Progenitor cell of endocrine pancreas (in vitro differentiated cells): ENCODE measurements at regions not wholly inside any gene's neighbourhood (a gene's known extent, or its start where the extent isn't known, plus 50 kb on each side); places are given as distances from the start of the nearest gene placed in this dataset.

Experiments
- DNase-seq: peaks from one replicate; pipeline ENCODE4 v3.0.0; 2021; ENCODE audit warnings: low spot score; ENCODE audit not compliant: unreplicated experiment
- H3K27ac Mint-ChIP-seq: 2 replicates; pipeline ENCODE4 v1.8.0; 2021; ENCODE audit warnings: mild to moderate bottlenecking, moderate library complexity, mixed read lengths
- H3K27me3 Mint-ChIP-seq: 2 replicates; pipeline ENCODE4 v1.8.0; 2021; ENCODE audit warnings: mixed read lengths
- H3K36me3 Mint-ChIP-seq: 2 replicates; pipeline ENCODE4 v1.8.0; 2022; ENCODE audit warnings: mixed read lengths; ENCODE audit not compliant: insufficient read depth
- H3K4me1 Mint-ChIP-seq: 2 replicates; pipeline ENCODE4 v1.8.0; 2021; ENCODE audit warnings: low read depth, mixed read lengths
- H3K4me3 Mint-ChIP-seq: 2 replicates; pipeline ENCODE4 v1.8.0; 2021; ENCODE audit warnings: low read depth, mild to moderate bottlenecking, moderate library complexity, mixed read lengths
- H3K9me3 Mint-ChIP-seq: 2 replicates; pipeline ENCODE4 v1.8.0; 2021; ENCODE audit warnings: low read depth, mixed read lengths
- CTCF ChIP-seq: fragments of 200-600 bp; sonication (generic); IDR thresholded peaks from one replicate; pipeline ENCODE4 v1.5.0; 2021; ENCODE audit warnings: antibody characterized with exemption, mild to moderate bottlenecking; ENCODE audit not compliant: unreplicated experiment

- TF ChIP-seq CTCF: no peak
- Mint-ChIP-seq H3K4me1 (peaks cover 14% of the 10 kb centered on the region), H3K4me3 (no peak overlapping the region), H3K27me3 (no peaks in the 10 kb centered on the region), H3K36me3 (no peaks in the 10 kb centered on the region), H3K9me3 (no peaks in the 10 kb centered on the region), H3K27ac (no peak overlapping the region)
- DNase-seq: no peak
Measured at GRCh38 chr12:58298803-58299202, 357.4 kb downstream of the ATP23 start.

GRCh38 chr12:58299371-58299770 is 358.0 kb downstream of the ATP23 start:
- TF ChIP-seq CTCF: no peak
- H3K27me3 Mint-ChIP-seq: no peaks in the 10 kb centered on the region
- no peak for DNase-seq

GRCh38 chr12:58301038-58301729 is 359.8 kb downstream of the ATP23 start:
- H3K27me3 Mint-ChIP-seq: no peaks in the 10 kb centered on the region
- TF ChIP-seq CTCF: no peak
- no peak for DNase-seq
- H3K4me3 Mint-ChIP-seq: no peak overlapping the region
- no peaks in the 10 kb centered on the region for H3K36me3 Mint-ChIP-seq
- no peaks in the 10 kb centered on the region for H3K9me3 Mint-ChIP-seq
- peaks cover 14% of the 10 kb centered on the region for H3K4me1 Mint-ChIP-seq
- H3K27ac Mint-ChIP-seq: no peak overlapping the region

More at GRCh38 chr12:58299371-58299770, 358.0 kb downstream of the ATP23 start:
- Mint-ChIP-seq H3K9me3 (no peaks in the 10 kb centered on the region), H3K4me1 (peaks cover 14% of the 10 kb centered on the region), H3K27ac (no peak overlapping the region), H3K4me3 (no peak overlapping the region), H3K36me3 (no peaks in the 10 kb centered on the region)

- no peaks in the 10 kb centered on the region for H3K36me3 Mint-ChIP-seq
- H3K27me3 Mint-ChIP-seq: no peaks in the 10 kb centered on the region
- no peak for TF ChIP-seq CTCF
- H3K27ac Mint-ChIP-seq: no peak overlapping the region
- no peak for DNase-seq
- peaks cover 3% of the 10 kb centered on the region for H3K9me3 Mint-ChIP-seq
- H3K4me1 Mint-ChIP-seq: peaks cover 14% of the 10 kb centered on the region
- H3K4me3 Mint-ChIP-seq: no peak overlapping the region
Measured at GRCh38 chr12:58301730-58302122, 360.4 kb downstream of the ATP23 start.

GRCh38 chr12:58302487-58303011 is 361.2 kb downstream of the ATP23 start:
- Mint-ChIP-seq H3K27ac (no peak overlapping the region), H3K4me3 (no peak overlapping the region), H3K27me3 (no peaks in the 10 kb centered on the region), H3K4me1 (peaks cover 14% of the 10 kb centered on the region), H3K9me3 (peaks cover 3% of the 10 kb centered on the region), H3K36me3 (no peaks in the 10 kb centered on the region)
- DNase-seq: no peak
- TF ChIP-seq CTCF: no peak
